K562 (cell line): ENCODE measurements at regions not wholly inside any gene's neighbourhood (a gene's known extent, or its start where the extent isn't known, plus 50 kb on each side); places are given as distances from the start of the nearest gene placed in this dataset.

Experiments used
- ATAC-seq: fragments of 200-7000 bp; cut with Tn5 transposase; 3 replicates; pipeline ENCODE4 v1.9.1; 2020; ENCODE audit warnings: moderate library complexity
- BruUV-seq: library from RNA; stranded (reverse); fragments of 400-500 nt; replicated peaks from 2 replicates; lab custom pipeline; 2021; lab: Mats Ljungman, UMichigan
- CTCF ChIA-PET: fragments of 300-600 bp; formaldehyde crosslinking; extraction: SDS; loops from one replicate; lab custom pipeline; 2021; ENCODE audit warnings: low intra/inter-chr PET ratio; lab: Yijun Ruan, JAX
- POLR2A ChIA-PET: fragments of 300-600, 350-650 bp; sonication (Branson Sonifier 250); formaldehyde crosslinking; extraction: SDS; loops from one replicate; lab custom pipeline; 2021; ENCODE audit warnings: antibody characterized with exemption, inconsistent platforms; lab: Yijun Ruan, JAX
- DNase-seq, 4 experiments: peaks; one replicate each; pipeline versions ENCODE4 v3.0.0 to v3.0.0-alpha.2; 2011 to 2018; ENCODE audit warnings: low spot score in 3 of 4, mixed read lengths in 3 of 4; ENCODE audit errors: extremely low read depth in 1 of 4
- FAIRE-seq: peaks from 2 replicates; lab custom pipeline; 2011; peaks lifted over from hg19 to GRCh38; lab: Jason Lieb, UNC
- H2AFZ ChIP-seq: 2 replicates; pipeline ENCODE4 v1.6.0; 2011; ENCODE audit warnings: low read depth, low read length, control low read depth, inconsistent platforms
- H3K27ac ChIP-seq: fragments of 200-600 bp; 3 replicates; pipeline ENCODE4 v1.8.0; 2011; ENCODE audit warnings: low read depth, mild to moderate bottlenecking, control low read depth, inconsistent platforms, low read length, moderate library complexity, mixed read lengths; ENCODE audit errors: extremely low read depth
- H3K27me3 ChIP-seq, 2 experiments: fragments of 300-600 bp in 1 of 2; 2 replicates in 1 of 2; 3 replicates in 1 of 2; pipeline versions ENCODE4 v1.6.0 to v1.8.0; 2011; ENCODE audit warnings: inconsistent platforms in 2 of 2, low read length in 2 of 2, mild to moderate bottlenecking in 1 of 2, mixed read lengths in 1 of 2, moderate library complexity in 1 of 2; ENCODE audit not compliant: control insufficient read depth in 2 of 2, insufficient read depth in 2 of 2
- H3K36me3 ChIP-seq: fragments of 300-600 bp; 3 replicates; pipeline ENCODE4 v1.8.0; 2011; ENCODE audit warnings: mild to moderate bottlenecking, low read length, inconsistent platforms; ENCODE audit not compliant: control insufficient read depth, insufficient read depth
- H3K4me1 ChIP-seq, 2 experiments: fragments of 200-600 bp in 1 of 2; replicated peaks in 1 of 2; 2 replicates in 1 of 2; 3 replicates in 1 of 2; pipeline versions ENCODE4 v1.5.1 to v1.8.0; 2011; ENCODE audit warnings: inconsistent platforms in 2 of 2, low read length in 2 of 2, mild to moderate bottlenecking in 1 of 2, mixed read lengths in 1 of 2, moderate library complexity in 1 of 2; ENCODE audit not compliant: control insufficient read depth in 2 of 2, insufficient read depth in 2 of 2
- H3K4me2 ChIP-seq: 2 replicates; pipeline ENCODE4 v1.6.1; 2011; ENCODE audit warnings: low read length, control low read depth, inconsistent platforms, mixed read lengths; ENCODE audit not compliant: insufficient read depth
- H3K4me3 ChIP-seq: fragments of 200-600 bp; sonication (generic), shearing (Covaris generic); 2 replicates; pipeline ENCODE4 v1.5.1; 2016; ENCODE audit warnings: control low read depth, inconsistent platforms
- H3K79me2 ChIP-seq: fragments of 200-600 bp; 3 replicates; pipeline ENCODE4 v1.8.0; 2011; ENCODE audit warnings: low read length, inconsistent platforms; ENCODE audit not compliant: control insufficient read depth, insufficient read depth
- H3K9ac ChIP-seq, 2 experiments: 2 replicates each; pipeline versions ENCODE4 v1.6.0 to v1.6.1; 2011; ENCODE audit warnings: low read depth in 2 of 2, low read length in 2 of 2, control low read depth in 1 of 2, inconsistent platforms in 1 of 2, mild to moderate bottlenecking in 1 of 2, mixed read lengths in 1 of 2; ENCODE audit not compliant: insufficient read depth in 1 of 2
- H3K9me1 ChIP-seq: one replicate; pipeline ENCODE4 v1.6.0; 2011; ENCODE audit warnings: inconsistent platforms, mild to moderate bottlenecking, low read length, moderate library complexity; ENCODE audit not compliant: control insufficient read depth, insufficient read depth
- H3K9me3 ChIP-seq: replicated peaks from 2 replicates; pipeline ENCODE4 v1.5.1; 2011; ENCODE audit warnings: low read depth, low read length, inconsistent platforms; ENCODE audit not compliant: control insufficient read depth, insufficient read depth
- H4K20me1 ChIP-seq: replicated peaks from 2 replicates; pipeline ENCODE4 v1.6.1; 2011; ENCODE audit warnings: low read length, inconsistent platforms, mixed read lengths; ENCODE audit not compliant: control insufficient read depth, insufficient read depth
- BRD9 ChIP-seq: fragments of 450-650 bp; IDR thresholded peaks from 2 replicates; pipeline ENCODE4 v1.6.1; 2018; ENCODE audit warnings: low read depth; ENCODE audit not compliant: partially characterized antibody
- BRF1 ChIP-seq: IDR thresholded peaks from 3 replicates; pipeline ENCODE4 v1.6.1; 2011; ENCODE audit warnings: borderline replicate concordance, mild to moderate bottlenecking; ENCODE audit not compliant: insufficient read length; ENCODE audit errors: extremely low read depth
- C11orf30 ChIP-seq: fragments of 450-650 bp; IDR thresholded peaks from 2 replicates; pipeline ENCODE4 v1.6.1; 2016; ENCODE audit warnings: low read depth, mild to moderate bottlenecking
- CEBPB ChIP-seq: fragments of 450-650 bp; IDR thresholded peaks from 2 replicates; pipeline ENCODE4 v1.6.1; 2016; ENCODE audit warnings: missing genetic modification characterization, missing compliant biosample characterization
- EWSR1 ChIP-seq: fragments of 450-650 bp; IDR thresholded peaks from 2 replicates; pipeline ENCODE4 v1.6.1; 2018; ENCODE audit warnings: borderline replicate concordance, mild to moderate bottlenecking, low read depth, moderate library complexity; ENCODE audit not compliant: partially characterized antibody
- HNRNPL ChIP-seq: fragments of 200-400 bp; formaldehyde crosslinking; IDR thresholded peaks from 2 replicates; pipeline ENCODE4 v1.6.1; 2017; ENCODE audit warnings: low read depth, mild to moderate bottlenecking, low read length
- LEF1 ChIP-seq: fragments of 450-650 bp; IDR thresholded peaks from 2 replicates; pipeline ENCODE4 v1.6.1; 2016; ENCODE audit warnings: mild to moderate bottlenecking
- MNT ChIP-seq, 2 experiments: fragments of 450-650 bp; conservative IDR thresholded peaks; 2 replicates each; pipeline ENCODE4 v1.6.1; 2017; ENCODE audit warnings: mild to moderate bottlenecking in 2 of 2, moderate library complexity in 2 of 2
- MTA2 ChIP-seq: fragments of 450-650 bp; IDR thresholded peaks from 2 replicates; pipeline ENCODE4 v1.6.1; 2016; ENCODE audit warnings: low read depth
- PHB2 ChIP-seq: fragments of 450-650 bp; IDR thresholded peaks from 2 replicates; pipeline ENCODE4 v1.6.1; 2017; ENCODE audit warnings: low read depth
- RBM15 ChIP-seq: fragments of 200-400 bp; formaldehyde crosslinking; IDR thresholded peaks from 2 replicates; pipeline ENCODE4 v1.6.1; 2018; ENCODE audit warnings: mild to moderate bottlenecking, low read length, moderate library complexity; ENCODE audit not compliant: insufficient read depth
- RHOXF2B ChIP-seq: fragments of 250-450 bp; sonication (Bioruptor Pico); conservative IDR thresholded peaks from 2 replicates; pipeline ENCODE4 v1.5.1; 2021
- ZNF282 ChIP-seq: sonication (generic); formaldehyde crosslinking; IDR thresholded peaks from 2 replicates; pipeline ENCODE4 v1.8.1; 2023; ENCODE audit warnings: missing genetic modification reagents
- ZNF316 ChIP-seq: fragments of 450-650 bp; IDR thresholded peaks from 2 replicates; pipeline ENCODE4 v1.6.1; 2016
- WGBS: fragments of 100-300 bp; shearing (Covaris generic); methylation state at CpG from one replicate; pipeline ENCODE4 v1.1.6; 2016; ENCODE audit warnings: low coverage, mixed read lengths; ENCODE audit not compliant: insufficient coverage; ENCODE audit errors: missing lambda C conversion rate; 5-methylcytosine and 5-hydroxymethylcytosine counted together
- in situ Hi-C: fragments of 300-500 bp; cut with MboI; formaldehyde crosslinking; loops from 4 replicates; pipeline ENCODE4 v1.15.0; 2018; ENCODE audit warnings: inconsistent platforms, mixed read lengths
- intact Hi-C: fragments of 100-400 bp; cut with micrococcal nuclease; formaldehyde crosslinking; loops from 2 replicates; pipeline ENCODE4 v1.14.2; 2022
- TF ChIP-seq, protein P1 (sequence below): fragments of 250-450 bp; sonication (Bioruptor Pico); IDR thresholded peaks from 2 replicates; pipeline ENCODE4 v1.8.0; 2022; ENCODE audit warnings: moderate library complexity, mild to moderate bottlenecking, inconsistent platforms
- TF ChIP-seq, protein P2 (sequence below): fragments of 450-650 bp; formaldehyde crosslinking; IDR thresholded peaks from 2 replicates; pipeline ENCODE4 v1.4.0; 2022; ENCODE audit warnings: missing genetic modification characterization

DNA sequence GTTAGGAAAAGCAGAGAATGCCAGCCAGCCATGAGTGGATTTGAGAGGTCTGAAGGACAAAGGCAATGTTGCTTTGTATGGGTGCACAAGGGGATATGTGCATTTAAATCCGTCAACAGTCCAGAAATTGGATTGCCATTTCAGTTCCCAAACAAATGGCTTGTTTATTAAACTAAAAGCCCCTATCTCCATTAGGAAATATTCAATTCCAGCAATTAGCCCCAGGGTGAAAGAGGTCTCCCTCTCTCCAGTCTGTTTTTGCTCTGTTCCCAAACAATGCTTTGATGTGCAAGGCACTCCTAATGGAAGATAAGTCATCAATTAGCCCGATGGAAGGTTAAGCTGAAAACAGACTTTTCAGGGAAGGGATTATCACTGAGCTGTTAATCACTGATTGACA lies 101.3 kb downstream of the C9orf152 start:
- Histone ChIP-seq H3K27me3 (peaks cover 0 to 3% of the 10 kb centered on the region in 2 experiments; a peak in 3 of 5 replicates), H3K9me1 (no peaks in the 10 kb centered on the region), H4K20me1 (no peaks in the 10 kb centered on the region), H3K9me3 (no peaks in the 10 kb centered on the region), H3K79me2 (no peaks in the 10 kb centered on the region), H3K4me3 (no peak overlapping the region), H3K36me3 (no peaks in the 10 kb centered on the region), H3K27ac (no peak overlapping the region), H2AFZ (no peak overlapping the region), H3K4me1 (no peaks in the 10 kb centered on the region), H3K9ac (no peak overlapping the region), H3K4me2 (no peak overlapping the region)
- FAIRE-seq = no peak
- intact Hi-C loops = no loop called here
- POLR2A ChIA-PET = no interaction called here
- TF ChIP-seq RHOXF2B (CRISPR knock-in tag) (no peak), ZNF282 (no peak), C11orf30 (no peak), PHB2 (no peak), RBM15 (no peak), ZNF316 (no peak), CEBPB (tag) (no peak), MNT (conservative IDR thresholded peaks at IDR 0.05) (no peak), LEF1 (no peak), MTA2 (no peak), BRD9 (no peak), BRF1 (no peak), HNRNPL (no peak), EWSR1 (no peak)
- TF ChIP-seq, protein P1, sequence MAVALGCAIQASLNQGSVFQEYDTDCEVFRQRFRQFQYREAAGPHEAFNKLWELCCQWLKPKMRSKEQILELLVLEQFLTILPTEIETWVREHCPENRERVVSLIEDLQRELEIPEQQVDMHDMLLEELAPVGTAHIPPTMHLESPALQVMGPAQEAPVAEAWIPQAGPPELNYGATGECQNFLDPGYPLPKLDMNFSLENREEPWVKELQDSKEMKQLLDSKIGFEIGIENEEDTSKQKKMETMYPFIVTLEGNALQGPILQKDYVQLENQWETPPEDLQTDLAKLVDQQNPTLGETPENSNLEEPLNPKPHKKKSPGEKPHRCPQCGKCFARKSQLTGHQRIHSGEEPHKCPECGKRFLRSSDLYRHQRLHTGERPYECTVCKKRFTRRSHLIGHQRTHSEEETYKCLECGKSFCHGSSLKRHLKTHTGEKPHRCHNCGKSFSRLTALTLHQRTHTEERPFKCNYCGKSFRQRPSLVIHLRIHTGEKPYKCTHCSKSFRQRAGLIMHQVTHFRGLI (CRISPR knock-in tag) = no peak
- TF ChIP-seq, protein P2, sequence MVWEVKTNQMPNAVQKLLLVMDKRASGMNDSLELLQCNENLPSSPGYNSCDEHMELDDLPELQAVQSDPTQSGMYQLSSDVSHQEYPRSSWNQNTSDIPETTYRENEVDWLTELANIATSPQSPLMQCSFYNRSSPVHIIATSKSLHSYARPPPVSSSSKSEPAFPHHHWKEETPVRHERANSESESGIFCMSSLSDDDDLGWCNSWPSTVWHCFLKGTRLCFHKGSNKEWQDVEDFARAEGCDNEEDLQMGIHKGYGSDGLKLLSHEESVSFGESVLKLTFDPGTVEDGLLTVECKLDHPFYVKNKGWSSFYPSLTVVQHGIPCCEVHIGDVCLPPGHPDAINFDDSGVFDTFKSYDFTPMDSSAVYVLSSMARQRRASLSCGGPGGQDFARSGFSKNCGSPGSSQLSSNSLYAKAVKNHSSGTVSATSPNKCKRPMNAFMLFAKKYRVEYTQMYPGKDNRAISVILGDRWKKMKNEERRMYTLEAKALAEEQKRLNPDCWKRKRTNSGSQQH = no peak
- no peak for ATAC-seq
- WGBS = 0% methylated on average over 2 of the region's 2 CpGs
- in situ Hi-C loops = no loop called here
- CTCF ChIA-PET = no interaction called here
- BruUV-seq = no TSS peak
- no peak for DNase-seq
